HEK293T (cell line): ENCODE measurements at regions not wholly inside any gene's neighbourhood (a gene's known extent, or its start where the extent isn't known, plus 50 kb on each side); places are given as distances from the start of the nearest gene placed in this dataset.

Experiments
- BHLHE40 ChIP-seq: fragments of 450-650 bp; IDR thresholded peaks from 2 replicates; pipeline ENCODE4 v1.6.1; 2016; ENCODE audit warnings: mild to moderate bottlenecking, moderate library complexity, borderline replicate concordance
- ELF4 ChIP-seq: fragments of 450-650 bp; IDR thresholded peaks from 2 replicates; pipeline ENCODE4 v1.6.1; 2017; ENCODE audit warnings: antibody characterized with exemption
- FOXK2 ChIP-seq: fragments of 450-650 bp; IDR thresholded peaks from 2 replicates; pipeline ENCODE4 v1.6.1; 2016; ENCODE audit warnings: mild to moderate bottlenecking
- LEF1 ChIP-seq: fragments of 450-650 bp; IDR thresholded peaks from 2 replicates; pipeline ENCODE4 v1.6.1; 2017; ENCODE audit warnings: mild to moderate bottlenecking, borderline replicate concordance
- SP1 ChIP-seq: fragments of 450-650 bp; IDR thresholded peaks from 2 replicates; pipeline ENCODE4 v1.6.1; 2017

DNA sequence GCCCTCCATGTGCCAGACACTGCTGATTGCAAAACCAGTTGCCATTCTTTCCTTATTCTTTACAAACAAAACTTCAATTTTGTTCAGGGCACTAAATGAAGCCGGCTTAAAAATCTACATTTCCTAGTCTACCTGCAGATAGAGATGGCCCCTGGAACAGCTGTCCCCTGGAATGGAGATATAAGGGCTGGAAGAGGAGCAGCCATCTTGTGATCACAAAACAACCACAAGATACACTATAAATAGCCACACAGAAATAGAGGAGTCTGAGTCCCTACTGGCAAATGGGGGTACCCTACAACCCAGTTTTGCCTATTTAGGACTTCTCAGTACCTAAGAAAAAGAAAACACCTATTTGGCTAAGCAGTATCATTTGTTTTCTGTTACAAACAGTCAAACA lies 115.9 kb upstream of the BEND6 start:
- no peak for TF ChIP-seq ELF4
- no peak for TF ChIP-seq SP1
- no peak for TF ChIP-seq BHLHE40
- no peak for TF ChIP-seq LEF1
- no peak for TF ChIP-seq FOXK2
